IMR-90 (cell line): ENCODE measurements at regions not wholly inside any gene's neighbourhood (a gene's known extent, or its start where the extent isn't known, plus 50 kb on each side); places are given as distances from the start of the nearest gene placed in this dataset.

Experiments used
- ATAC-seq: fragments of 200-7000 bp; cut with Tn5 transposase; 2 replicates; pipeline ENCODE4 v1.9.1; 2020; ENCODE audit warnings: low read depth, mild to moderate bottlenecking, moderate library complexity
- BruUV-seq: library from RNA; stranded (reverse); fragments of 400-500 nt; replicated peaks from 2 replicates; lab custom pipeline; 2021; lab: Mats Ljungman, UMichigan
- CTCF ChIA-PET: fragments of 300-600 bp; formaldehyde crosslinking; extraction: SDS; loops from one replicate; lab custom pipeline; 2021; ENCODE audit warnings: antibody characterized with exemption; lab: Yijun Ruan, JAX
- POLR2A ChIA-PET: fragments of 300-600 bp; sonication (Branson Sonifier 250); formaldehyde crosslinking; loops from one replicate; lab custom pipeline; 2022; ENCODE audit warnings: antibody characterized with exemption; ENCODE audit not compliant: unreplicated experiment; lab: Charles Lee
- DNase-seq: peaks from one replicate; pipeline ENCODE4 v3.0.0; 2013
- H2AFZ ChIP-seq: replicated peaks from 2 replicates; pipeline ENCODE3; 2013; ENCODE audit warnings: low read length, mild to moderate bottlenecking; ENCODE audit not compliant: poor library complexity
- H2AK5ac ChIP-seq: 2 replicates; pipeline ENCODE4 v1.6.1; 2013; ENCODE audit warnings: low read depth, low read length, inconsistent platforms
- H2AK9ac ChIP-seq: replicated peaks from 2 replicates; pipeline ENCODE3; 2013; ENCODE audit warnings: mild to moderate bottlenecking, low read depth, low read length, moderate library complexity; ENCODE audit not compliant: poor library complexity
- H2BK120ac ChIP-seq: 2 replicates; pipeline ENCODE4 v1.6.1; 2013; ENCODE audit warnings: low read depth, low read length, inconsistent platforms
- H2BK15ac ChIP-seq: 3 replicates; pipeline ENCODE4 v1.6.1; 2013; ENCODE audit warnings: low read depth, low read length, inconsistent platforms
- H2BK20ac ChIP-seq: 2 replicates; pipeline ENCODE4 v1.6.1; 2013; ENCODE audit warnings: low read depth, mild to moderate bottlenecking, inconsistent platforms, low read length, moderate library complexity
- H2BK5ac ChIP-seq: 2 replicates; pipeline ENCODE4 v1.6.1; 2013; ENCODE audit warnings: mild to moderate bottlenecking, low read depth, low read length, inconsistent platforms; ENCODE audit not compliant: poor library complexity, severe bottlenecking
- H3K14ac ChIP-seq: replicated peaks from 2 replicates; pipeline ENCODE4 v1.6.1; 2013; ENCODE audit warnings: low read depth, low read length, inconsistent platforms
- H3K18ac ChIP-seq: 2 replicates; pipeline ENCODE4 v1.6.1; 2013; ENCODE audit warnings: low read depth, low read length, control low read depth
- H3K23ac ChIP-seq: 2 replicates; pipeline ENCODE4 v1.6.1; 2013; ENCODE audit warnings: low read depth, low read length, inconsistent platforms
- H3K27ac ChIP-seq: 2 replicates; pipeline ENCODE4 v1.5.1; 2013; ENCODE audit warnings: mild to moderate bottlenecking, control low read depth, low read length; ENCODE audit not compliant: insufficient read depth
- H3K27me3 ChIP-seq: 2 replicates; pipeline ENCODE4 v1.6.1; 2013; ENCODE audit warnings: low read length; ENCODE audit not compliant: control insufficient read depth, insufficient read depth
- H3K36me3 ChIP-seq: 2 replicates; pipeline ENCODE4 v1.6.1; 2013; ENCODE audit warnings: low read length, mixed read lengths; ENCODE audit not compliant: control insufficient read depth, insufficient read depth
- H3K4ac ChIP-seq: 2 replicates; pipeline ENCODE4 v1.6.1; 2013; ENCODE audit warnings: low read depth, low read length, inconsistent platforms
- H3K4me1 ChIP-seq: 2 replicates; pipeline ENCODE4 v1.6.1; 2013; ENCODE audit warnings: low read length, mixed read lengths; ENCODE audit not compliant: control insufficient read depth, insufficient read depth
- H3K4me2 ChIP-seq: 2 replicates; pipeline ENCODE4 v1.6.1; 2013; ENCODE audit warnings: low read depth, mild to moderate bottlenecking, control low read depth, low read length, moderate library complexity
- H3K4me3 ChIP-seq: 2 replicates; pipeline ENCODE4 v1.5.1; 2013; ENCODE audit warnings: low read depth, mild to moderate bottlenecking, control low read depth, low read length, moderate library complexity; ENCODE audit not compliant: insufficient read depth
- H3K56ac ChIP-seq: 2 replicates; pipeline ENCODE4 v1.6.1; 2013; ENCODE audit warnings: low read length, inconsistent platforms; ENCODE audit not compliant: insufficient read depth; ENCODE audit errors: extremely low read depth
- H3K79me1 ChIP-seq, 2 experiments: 2 replicates each; pipeline ENCODE4 v1.6.1; 2013; ENCODE audit warnings: low read length in 2 of 2, inconsistent platforms in 1 of 2, low read depth in 1 of 2
- H3K9ac ChIP-seq: 2 replicates; pipeline ENCODE4 v1.6.1; 2013; ENCODE audit warnings: low read depth, low read length, control low read depth
- H3K9me1 ChIP-seq: 2 replicates; pipeline ENCODE4 v1.6.1; 2013; ENCODE audit warnings: low read length, inconsistent platforms; ENCODE audit not compliant: insufficient read depth
- H3K9me3 ChIP-seq: 2 replicates; pipeline ENCODE4 v1.6.1; 2013; ENCODE audit warnings: low read length; ENCODE audit not compliant: control insufficient read depth, insufficient read depth
- H4K20me1 ChIP-seq: 2 replicates; pipeline ENCODE4 v1.6.1; 2013; ENCODE audit warnings: low read length, inconsistent platforms; ENCODE audit not compliant: insufficient read depth
- H4K5ac ChIP-seq: 2 replicates; pipeline ENCODE4 v1.6.1; 2013; ENCODE audit warnings: mild to moderate bottlenecking, low read depth, low read length, control low read depth
- H4K8ac ChIP-seq, 2 experiments: 2 replicates each; pipeline ENCODE4 v1.6.1; 2013; ENCODE audit warnings: low read depth in 2 of 2, low read length in 2 of 2, control low read depth in 1 of 2, inconsistent platforms in 1 of 2
- H4K91ac ChIP-seq: 2 replicates; pipeline ENCODE4 v1.6.1; 2013; ENCODE audit warnings: low read depth, low read length, inconsistent platforms; ENCODE audit not compliant: insufficient read depth
- CHD1 ChIP-seq: IDR thresholded peaks from 2 replicates; pipeline ENCODE4 v1.6.1; 2012; ENCODE audit warnings: low read depth, low read length, improper control_type of control experiment
- MXI1 ChIP-seq: IDR thresholded peaks from 2 replicates; pipeline ENCODE4 v1.6.1; 2012; ENCODE audit warnings: low read depth, mild to moderate bottlenecking, low read length, moderate library complexity, borderline replicate concordance
- SMC3 ChIP-seq: fragments of 150-350 bp; IDR thresholded peaks from 2 replicates; pipeline ENCODE4 v1.6.1; 2016; ENCODE audit warnings: low read depth, mild to moderate bottlenecking, antibody characterized with exemption, low read length, moderate library complexity
- WGBS, 2 experiments: methylation state at CpG; one replicate each; pipeline versions ENCODE4 v1.1.5 to v1.1.7; 2013; ENCODE audit warnings: missing lambda C conversion rate in 2 of 2; ENCODE audit not compliant: insufficient read length in 1 of 2; ENCODE audit errors: extremely low coverage in 2 of 2; 5-methylcytosine and 5-hydroxymethylcytosine counted together
- dilution Hi-C: fragments of 300-500 bp; cut with HindIII; formaldehyde crosslinking; loops from one replicate; pipeline ENCODE4 v1.14.3; 2018; ENCODE audit warnings: low sequenced_read_pairs; ENCODE audit not compliant: unreplicated experiment
- in situ Hi-C: fragments of 300-500 bp; cut with MboI; formaldehyde crosslinking; loops from 3 replicates; pipeline ENCODE4 v1.14.3; 2019; ENCODE audit warnings: low sequenced_read_pairs, inconsistent platforms, mixed read lengths
- intact Hi-C: fragments of 100-400 bp; cut with micrococcal nuclease; formaldehyde crosslinking; loops from 2 replicates; pipeline ENCODE4 v1.10.0; 2022

- no peak overlapping the region for H3K18ac ChIP-seq
- H3K27ac ChIP-seq: no peak overlapping the region
- H4K8ac ChIP-seq: no peak overlapping the region
- H3K9ac ChIP-seq: no peak overlapping the region
- H3K56ac ChIP-seq: no peak overlapping the region
- intact Hi-C loops (no loop called here), dilution Hi-C loops (no loop called here), in situ Hi-C loops (no loop called here)
- no peaks in the 10 kb centered on the region for H3K36me3 ChIP-seq
- H3K14ac ChIP-seq: no peak overlapping the region
- H3K4me1 ChIP-seq: 0 out of 2 replicates have a peak, but pooled peaks cover 2% of the 10 kb centered on the region
- no peak overlapping the region for H3K4ac ChIP-seq
- H3K27me3 ChIP-seq: no peaks in the 10 kb centered on the region
- BruUV-seq: no TSS peak
- H2BK20ac ChIP-seq: no peak overlapping the region
- no peak for DNase-seq
- no peak for ATAC-seq
- H4K20me1 ChIP-seq: no peaks in the 10 kb centered on the region
- H2AK5ac ChIP-seq: no peak overlapping the region
- no peak overlapping the region for H2AFZ ChIP-seq
- H3K4me2 ChIP-seq: no peak overlapping the region
- H2BK120ac ChIP-seq: no peak overlapping the region
- WGBS, 2 experiments: no CpG with 5 or more reads among the region's 3 CpGs
- no peak overlapping the region for H2BK15ac ChIP-seq
- TF ChIP-seq MXI1 (no peak), SMC3 (no peak), CHD1 (no peak)
- POLR2A ChIA-PET: no interaction called here
- H3K4me3 ChIP-seq: no peak overlapping the region
- H4K5ac ChIP-seq: no peak overlapping the region
- no peaks in the 10 kb centered on the region for H3K79me1 ChIP-seq
- no peaks in the 10 kb centered on the region for H3K9me1 ChIP-seq
- H4K91ac ChIP-seq: no peak overlapping the region
- CTCF ChIA-PET: interaction anchor here (1.0 kb wide), 1 partner anchor 10 kb away, joined by 3 read pairs; no protein-coding TSS in a partner anchor
- no peak overlapping the region for H2AK9ac ChIP-seq
- no peak overlapping the region for H2BK5ac ChIP-seq
- no peaks in the 10 kb centered on the region for H3K9me3 ChIP-seq
- no peak overlapping the region for H3K23ac ChIP-seq
Observed at GRCh38 chr6:113731541-113731940, 125.6 kb upstream of the MARCKS start.
